HL-60 (cell line): ENCODE measurements at regions not wholly inside any gene's neighbourhood (a gene's known extent, or its start where the extent isn't known, plus 50 kb on each side); places are given as distances from the start of the nearest gene placed in this dataset.
"Not testable (repeated sequence)": the region's sequence is repeated elsewhere in the genome, so short reads cannot be mapped to it uniquely, and the experiment has no call there.

Source experiments
- DNase-seq, 2 experiments: peaks; one replicate each; pipeline ENCODE4 v3.0.0-alpha.2; 2010 to 2020; ENCODE audit warnings: low read depth in 1 of 2, low spot score in 1 of 2
- H3K27ac ChIP-seq: fragments of 250-450 bp; sonication (Bioruptor Pico); replicated peaks from 2 replicates; pipeline ENCODE4 v1.5.1; 2020; ENCODE audit warnings: mild to moderate bottlenecking, moderate library complexity
- H3K27me3 ChIP-seq: fragments of 250-450 bp; sonication (Bioruptor Pico); 2 replicates; pipeline ENCODE4 v1.5.1; 2021; ENCODE audit warnings: mild to moderate bottlenecking, moderate library complexity; ENCODE audit not compliant: insufficient read depth, poor library complexity, severe bottlenecking
- H3K4me3 ChIP-seq: replicated peaks from 2 replicates; pipeline ENCODE4 v1.5.1; 2011; ENCODE audit warnings: mild to moderate bottlenecking, control low read depth, low read length; ENCODE audit not compliant: insufficient read depth
- GABPA ChIP-seq: IDR thresholded peaks from 2 replicates; pipeline ENCODE4 v1.6.1; 2012; ENCODE audit warnings: low read depth
- SPI1 ChIP-seq: IDR thresholded peaks from 2 replicates; pipeline ENCODE4 v1.6.1; 2012; ENCODE audit warnings: low read depth, mild to moderate bottlenecking, borderline replicate concordance
- TF ChIP-seq, protein P1 (sequence below): IDR thresholded peaks from 2 replicates; pipeline ENCODE4 v1.6.1; 2012; ENCODE audit warnings: low read depth; ENCODE audit not compliant: insufficient replicate concordance

DNA sequence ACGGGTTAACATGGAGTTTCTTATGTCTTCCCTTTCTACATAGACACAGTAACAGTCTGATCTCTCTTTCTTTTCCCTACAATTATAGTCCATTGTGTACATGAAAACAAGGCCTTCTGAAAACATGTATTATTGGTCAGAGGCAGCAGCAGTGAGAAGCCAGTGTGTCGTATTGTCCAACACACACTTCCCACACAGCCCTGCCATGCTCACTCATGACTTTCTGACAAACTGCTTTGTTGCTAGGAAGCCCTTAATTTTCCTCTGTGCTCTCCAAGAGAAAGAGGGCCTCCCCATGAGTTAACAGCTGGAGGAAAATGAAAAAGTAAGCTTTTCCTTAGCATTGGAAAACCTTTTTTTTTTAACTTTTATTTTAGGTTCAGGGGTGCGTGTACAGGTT is 56.4 kb upstream of the N4BP3 start:
- no peak overlapping the region for H3K4me3 ChIP-seq
- no peak for DNase-seq
- no peak overlapping the region for H3K27ac ChIP-seq
- TF ChIP-seq, protein P1, sequence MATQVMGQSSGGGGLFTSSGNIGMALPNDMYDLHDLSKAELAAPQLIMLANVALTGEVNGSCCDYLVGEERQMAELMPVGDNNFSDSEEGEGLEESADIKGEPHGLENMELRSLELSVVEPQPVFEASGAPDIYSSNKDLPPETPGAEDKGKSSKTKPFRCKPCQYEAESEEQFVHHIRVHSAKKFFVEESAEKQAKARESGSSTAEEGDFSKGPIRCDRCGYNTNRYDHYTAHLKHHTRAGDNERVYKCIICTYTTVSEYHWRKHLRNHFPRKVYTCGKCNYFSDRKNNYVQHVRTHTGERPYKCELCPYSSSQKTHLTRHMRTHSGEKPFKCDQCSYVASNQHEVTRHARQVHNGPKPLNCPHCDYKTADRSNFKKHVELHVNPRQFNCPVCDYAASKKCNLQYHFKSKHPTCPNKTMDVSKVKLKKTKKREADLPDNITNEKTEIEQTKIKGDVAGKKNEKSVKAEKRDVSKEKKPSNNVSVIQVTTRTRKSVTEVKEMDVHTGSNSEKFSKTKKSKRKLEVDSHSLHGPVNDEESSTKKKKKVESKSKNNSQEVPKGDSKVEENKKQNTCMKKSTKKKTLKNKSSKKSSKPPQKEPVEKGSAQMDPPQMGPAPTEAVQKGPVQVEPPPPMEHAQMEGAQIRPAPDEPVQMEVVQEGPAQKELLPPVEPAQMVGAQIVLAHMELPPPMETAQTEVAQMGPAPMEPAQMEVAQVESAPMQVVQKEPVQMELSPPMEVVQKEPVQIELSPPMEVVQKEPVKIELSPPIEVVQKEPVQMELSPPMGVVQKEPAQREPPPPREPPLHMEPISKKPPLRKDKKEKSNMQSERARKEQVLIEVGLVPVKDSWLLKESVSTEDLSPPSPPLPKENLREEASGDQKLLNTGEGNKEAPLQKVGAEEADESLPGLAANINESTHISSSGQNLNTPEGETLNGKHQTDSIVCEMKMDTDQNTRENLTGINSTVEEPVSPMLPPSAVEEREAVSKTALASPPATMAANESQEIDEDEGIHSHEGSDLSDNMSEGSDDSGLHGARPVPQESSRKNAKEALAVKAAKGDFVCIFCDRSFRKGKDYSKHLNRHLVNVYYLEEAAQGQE: no peak
- no peak for TF ChIP-seq GABPA
- H3K27me3 ChIP-seq: no peaks in the 10 kb centered on the region

DNA sequence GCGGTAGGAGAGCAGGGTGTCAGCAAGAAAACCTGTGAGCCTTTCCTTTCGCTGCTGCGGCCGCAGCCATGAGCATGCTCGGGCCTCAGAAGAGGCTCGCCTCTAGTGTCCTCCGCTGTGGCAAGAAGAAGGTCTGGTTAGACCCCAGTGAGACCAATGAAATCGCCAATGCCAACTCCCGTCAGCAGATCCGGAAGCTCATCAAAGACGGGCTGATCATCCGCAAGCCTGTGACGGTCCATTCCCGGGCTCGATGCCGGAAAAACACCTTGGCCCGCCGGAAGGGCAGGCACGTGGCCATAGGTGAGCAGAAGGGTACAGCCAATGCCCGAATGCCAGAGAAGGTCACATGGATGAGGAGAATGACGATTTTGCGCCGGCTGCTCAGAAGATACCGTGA is 57.8 kb upstream of the N4BP3 start:
- H3K4me3 ChIP-seq, DNase-seq, H3K27ac ChIP-seq, H3K27me3 ChIP-seq: not testable (repeated sequence)

DNA sequence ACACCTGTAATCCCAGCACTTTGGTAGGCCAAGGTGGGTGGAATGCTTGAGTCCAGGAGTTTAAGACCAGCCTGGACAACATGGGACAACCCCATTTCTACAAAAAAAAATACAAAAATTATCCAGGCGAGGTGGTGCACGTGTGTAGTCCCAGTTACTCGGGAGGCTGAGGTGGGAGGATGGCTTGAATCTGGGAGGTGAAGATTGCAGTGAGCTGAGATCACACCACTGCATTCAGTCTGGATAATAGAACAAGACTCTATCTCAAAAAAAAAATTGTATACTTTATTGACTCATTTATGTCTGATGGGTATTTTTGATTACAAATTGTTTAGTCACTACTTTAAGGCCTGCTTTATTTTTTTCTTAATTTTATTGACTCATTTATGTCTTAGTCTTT is 56.0 kb upstream of the PROP1 start:
- H3K27ac ChIP-seq, DNase-seq, H3K27me3 ChIP-seq, H3K4me3 ChIP-seq: not testable (repeated sequence)

DNA sequence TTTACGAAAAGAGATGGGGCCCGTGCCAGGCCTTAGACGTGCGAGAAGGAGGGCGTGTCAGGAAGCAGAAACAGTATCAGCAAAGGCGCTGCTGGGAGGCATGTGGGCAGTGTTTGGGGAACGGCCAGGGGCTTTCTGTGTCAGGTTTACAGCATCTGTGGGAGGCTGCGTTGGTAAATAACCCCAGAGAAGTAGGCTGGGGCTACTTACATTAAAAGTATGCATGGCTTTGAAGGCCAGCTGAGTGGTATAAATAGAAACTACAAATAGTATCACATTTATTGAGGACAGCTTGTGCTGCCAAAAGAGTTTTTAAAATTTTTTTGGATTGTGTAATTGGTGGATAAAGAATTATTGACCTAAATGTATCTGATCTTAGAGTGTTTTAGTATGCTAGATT is 54.8 kb upstream of the PROP1 start:
- not testable (repeated sequence) for H3K27me3 ChIP-seq, H3K27ac ChIP-seq, DNase-seq, H3K4me3 ChIP-seq

DNA sequence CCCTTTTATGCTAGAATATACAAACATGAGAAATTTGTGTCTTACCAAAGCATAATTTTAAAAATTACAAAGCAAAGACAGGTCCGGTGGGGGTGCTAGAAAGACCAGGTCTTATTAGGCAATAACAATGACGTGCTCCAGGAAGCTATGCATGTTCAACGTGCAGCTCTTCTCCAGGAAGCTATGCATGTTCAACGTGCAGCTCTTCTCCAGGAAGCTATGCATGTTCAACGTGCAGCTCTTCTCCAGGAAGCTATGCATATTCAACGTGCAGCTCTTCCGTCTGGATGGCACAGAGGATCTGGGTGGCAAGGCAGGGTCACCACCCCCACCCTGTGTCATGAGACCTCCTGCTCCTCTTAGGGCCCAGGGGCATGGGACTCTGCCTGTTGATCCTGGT is 51.9 kb upstream of the PROP1 start:
- H3K4me3 ChIP-seq, H3K27me3 ChIP-seq, H3K27ac ChIP-seq, DNase-seq: not testable (repeated sequence)

DNA sequence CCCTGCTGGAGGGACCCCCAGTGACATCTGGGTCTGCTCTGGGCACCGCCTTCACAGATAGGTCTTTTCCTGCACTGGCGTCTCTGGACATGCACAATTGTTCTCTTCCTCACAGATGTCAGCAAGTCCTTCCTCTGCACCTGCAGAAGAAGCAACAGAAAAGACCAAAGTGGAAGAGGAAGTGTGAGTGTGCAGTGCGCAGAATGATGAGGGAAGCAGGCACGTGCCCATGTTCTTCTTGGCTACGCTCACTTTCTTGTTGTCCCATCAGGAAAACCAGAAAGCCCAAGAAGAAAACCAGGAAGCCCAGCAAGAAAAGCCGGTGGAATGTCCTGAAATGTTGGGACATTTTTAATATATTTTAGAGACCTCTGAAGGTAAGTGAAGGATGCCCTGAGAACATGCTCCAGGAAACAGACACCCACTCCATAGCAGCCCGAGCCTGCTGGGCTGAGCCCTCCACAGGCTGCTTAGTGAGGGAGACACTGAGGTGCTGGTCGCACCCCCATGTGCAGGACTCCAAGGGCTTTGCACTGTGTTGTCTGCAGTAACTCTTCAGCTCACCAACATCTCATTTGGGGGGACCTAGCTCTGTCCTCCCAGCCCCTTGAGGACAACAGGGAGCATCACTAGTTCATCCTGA is 50.8 kb upstream of the PROP1 start:
- DNase-seq: peak in 1 of 2 experiments; percentile 59
- not testable (repeated sequence) for H3K27ac ChIP-seq, H3K4me3 ChIP-seq, H3K27me3 ChIP-seq
- TF ChIP-seq SPI1: peak; percentile 68

DNA sequence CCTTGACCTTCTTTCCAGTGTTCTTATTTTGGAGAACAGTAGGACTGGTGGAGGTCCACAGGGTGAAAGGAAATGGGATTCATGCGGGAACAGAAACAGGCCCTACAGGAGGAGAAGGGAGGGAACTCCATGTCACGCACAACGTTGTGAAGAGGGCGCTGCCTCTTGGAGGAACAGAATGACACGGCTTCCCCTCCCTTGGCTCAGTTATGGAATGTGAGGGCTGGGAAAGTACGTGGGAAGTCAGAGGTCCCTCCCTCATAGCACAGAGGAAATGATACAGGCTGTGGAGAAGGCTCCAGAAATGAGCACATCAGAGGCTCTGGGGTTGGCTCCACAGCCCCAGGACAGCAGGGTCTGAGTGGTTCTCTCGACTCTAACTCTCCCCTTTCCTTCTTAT is 49.9 kb upstream of the PROP1 start:
- H3K27ac ChIP-seq, H3K27me3 ChIP-seq, DNase-seq, H3K4me3 ChIP-seq: not testable (repeated sequence)
